Motor neuron (in vitro differentiated cells): ENCODE measurements at regions not wholly inside any gene's neighbourhood (a gene's known extent, or its start where the extent isn't known, plus 50 kb on each side); places are given as distances from the start of the nearest gene placed in this dataset.
A peak's percentile ranks its signal among the peaks of the same experiment; 100 is the strongest.
"Not testable (repeated sequence)": the region's sequence is repeated elsewhere in the genome, so short reads cannot be mapped to it uniquely, and the experiment has no call there.

Experiments
- ATAC-seq, 8 experiments: fragments of 200-7000 bp; cut with Tn5 transposase; replicated peaks in 6 of 8; 2 replicates each; pipeline ENCODE4 v1.8.0; 2021; ENCODE audit warnings: mild to moderate bottlenecking in 8 of 8, moderate library complexity in 8 of 8
- H3K27ac ChIP-seq, 2 donors: fragments of 250-450 bp; sonication (Bioruptor Pico); 2 replicates each; pipeline ENCODE4 v1.9.0; 2021; ENCODE audit warnings: antibody characterized with exemption in 2 of 2, mild to moderate bottlenecking in 2 of 2, moderate library complexity in 1 of 2
- H3K4me1 ChIP-seq, 2 donors: fragments of 250-450 bp; sonication (Bioruptor Pico); replicated peaks in 1 of 2; 2 replicates each; pipeline ENCODE4 v1.6.1; 2021; ENCODE audit warnings: antibody characterized with exemption in 2 of 2, mild to moderate bottlenecking in 2 of 2, moderate library complexity in 1 of 2
- H3K4me3 ChIP-seq, 5 donors: fragments of 250-450 bp; sonication (Bioruptor Pico); 2 replicates each; pipeline ENCODE4 v1.9.0; 2021; ENCODE audit warnings: antibody characterized with exemption in 5 of 5, mild to moderate bottlenecking in 5 of 5, moderate library complexity in 4 of 5
- WGBS, 10 experiments: fragments of 450-650 bp; shearing (Covaris generic); methylation state at CpG; one replicate each; pipeline ENCODE4 v1.0.0; 2022; 5-methylcytosine and 5-hydroxymethylcytosine counted together
- in situ Hi-C, 9 experiments: fragments of 400-800 bp; cut with MboI; loops; one replicate each; pipeline ENCODE4 v1.15.0; 2021; ENCODE audit warnings: low sequenced_read_pairs in 9 of 9, low pct_unique_long_range_greater_than_20kb in 2 of 9; ENCODE audit not compliant: unreplicated experiment in 9 of 9

DNA sequence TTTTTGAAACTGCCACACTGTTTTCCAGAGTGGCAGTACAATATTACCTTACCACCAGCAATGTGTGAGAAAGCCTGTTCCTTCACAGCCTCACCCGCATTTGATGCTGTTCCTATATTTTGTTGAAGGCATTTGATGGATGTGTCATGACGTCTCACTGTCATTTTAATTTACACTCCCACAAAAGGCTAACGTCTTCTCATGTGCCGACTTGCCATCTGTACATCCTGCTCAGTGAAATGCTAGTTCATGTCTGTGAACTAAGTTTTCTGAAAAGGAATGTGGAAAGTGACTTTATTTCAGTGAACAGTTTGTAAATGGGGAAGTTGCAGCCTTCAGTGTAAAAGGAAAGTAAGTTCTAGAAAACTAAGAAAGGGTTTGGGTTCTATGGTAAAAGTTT is 131.6 kb downstream of the KCNJ12 start:
- H3K4me3 ChIP-seq, H3K4me1 ChIP-seq, ATAC-seq, H3K27ac ChIP-seq: not testable (repeated sequence)
- 62 to 100% (median 69%) methylated on average over 1 to 4 of the region's 4 CpGs; no CpG with 5 or more reads in 5 of the 10 experiments for WGBS, 10 experiments
- in situ Hi-C loops = loop anchor here in 2 of 9 experiments (10.0 to 25.0 kb wide), 3 partner anchors 53 to 371 kb away; partner anchors contain the start of genes DHRS7B (in 1 of the 2) and MAP2K3 (in 1 of the 2)

DNA sequence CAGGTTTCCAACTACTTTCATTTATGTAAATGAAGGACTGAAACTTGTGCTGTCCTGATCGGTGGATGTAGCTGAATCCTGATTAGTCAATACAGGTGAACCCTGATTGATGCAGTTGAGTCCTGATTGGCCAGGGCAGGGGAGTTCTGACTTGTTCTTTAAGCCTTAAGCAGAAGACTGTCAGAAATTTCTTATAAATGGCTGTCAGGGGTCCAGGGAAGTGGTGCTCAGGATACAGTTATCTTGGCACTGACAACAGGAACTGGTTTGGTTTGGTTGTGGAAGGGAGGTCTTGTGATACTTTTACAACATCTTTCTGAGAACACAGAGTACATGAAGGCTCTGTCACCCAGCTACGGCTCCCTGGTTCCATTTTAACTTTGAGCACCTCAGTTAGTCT is 132.1 kb downstream of the KCNJ12 start:
- Histone ChIP-seq H3K27ac (no peak overlapping the region), H3K4me1 (peaks cover 7 to 9% of the 10 kb centered on the region in 2 donors), H3K4me3 (no peak overlapping the region)
- no peak for ATAC-seq
- in situ Hi-C loops = loop anchor here in 2 of 9 experiments (10.0 to 25.0 kb wide), 3 partner anchors 53 to 371 kb away; partner anchors contain the start of genes DHRS7B (in 1 of the 2) and MAP2K3 (in 1 of the 2)
- WGBS, 10 experiments = 90 to 100% (median 100%) methylated on average over 1 to 2 of the region's 2 CpGs; no CpG with 5 or more reads in 5 of the 10 experiments

DNA sequence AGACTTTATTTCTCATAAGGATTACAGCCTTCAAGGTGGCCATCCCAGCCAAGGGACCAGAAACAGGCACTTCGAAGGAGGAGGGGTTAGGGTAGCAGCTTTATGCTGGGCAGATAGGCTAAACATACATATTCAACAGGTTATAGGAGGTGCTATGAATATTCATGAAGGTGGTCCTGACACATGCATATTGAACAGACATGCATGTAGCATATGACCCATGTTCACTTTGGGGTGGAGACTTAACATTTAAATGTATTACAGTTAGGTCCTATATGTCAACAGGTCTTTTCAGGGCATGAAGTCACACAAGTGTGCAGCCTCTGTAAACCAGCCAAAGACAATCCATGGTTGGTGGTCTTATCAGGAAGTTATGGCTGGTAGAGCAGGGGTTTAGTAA is 133.2 kb downstream of the KCNJ12 start:
- not testable (repeated sequence) for H3K27ac ChIP-seq, H3K4me1 ChIP-seq, H3K4me3 ChIP-seq
- WGBS, 10 experiments = 71 to 100% methylated on average over 1 of the region's 1 CpG; no CpG with 5 or more reads in 8 of the 10 experiments
- peak in 1 of 8 experiments; percentile 30 for ATAC-seq
- in situ Hi-C loops = loop anchor here in 2 of 9 experiments (10.0 to 25.0 kb wide), 3 partner anchors 55 to 372 kb away; partner anchors contain the start of genes DHRS7B (in 1 of the 2) and MAP2K3 (in 1 of the 2)

DNA sequence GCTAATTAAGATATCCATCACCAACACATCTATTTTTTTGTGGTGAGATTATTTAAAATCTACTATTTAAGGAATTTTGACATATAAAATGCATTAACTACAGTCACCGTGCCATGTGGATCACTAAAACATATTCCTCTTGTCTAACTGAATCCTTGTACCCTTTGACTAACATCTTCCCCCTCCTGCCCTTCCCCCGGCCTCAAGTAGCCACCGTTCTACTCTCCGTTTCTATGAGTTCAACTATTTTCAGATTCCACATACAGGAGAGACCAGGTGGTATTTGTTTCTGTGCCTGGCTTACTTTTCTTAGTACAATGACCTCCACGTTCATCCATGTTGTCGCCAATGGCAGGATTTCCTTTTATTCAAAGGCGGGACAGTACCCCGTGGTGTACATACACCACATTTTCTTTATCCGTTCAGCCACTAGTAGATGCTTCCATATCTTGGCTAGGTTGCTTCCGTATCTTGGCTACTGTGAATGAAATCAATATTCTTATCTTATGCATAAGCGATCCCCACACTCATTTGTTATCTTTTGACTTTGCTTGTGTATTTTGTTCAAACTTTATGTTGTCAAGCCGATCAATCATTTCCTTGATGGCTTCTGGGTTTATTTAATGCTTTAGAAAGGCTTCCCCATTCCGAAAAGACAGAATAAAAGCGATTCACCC is 134.7 kb downstream of the KCNJ12 start:
- Histone ChIP-seq H3K4me3 (peak overlapping the region; percentile 32 to 40 (median 36)), H3K27ac (no peak overlapping the region), H3K4me1 (peaks cover 7 to 9% of the 10 kb centered on the region in 2 donors)
- in situ Hi-C loops = loop anchor here in 1 of 9 experiments (25.0 kb wide), 2 partner anchors 224 to 374 kb away; partner anchors contain the start of genes DHRS7B and MAP2K3
- ATAC-seq = no peak
- 33 to 79% (median 55%) methylated on average over 3 to 13 of the region's 14 CpGs for WGBS, 10 experiments

DNA sequence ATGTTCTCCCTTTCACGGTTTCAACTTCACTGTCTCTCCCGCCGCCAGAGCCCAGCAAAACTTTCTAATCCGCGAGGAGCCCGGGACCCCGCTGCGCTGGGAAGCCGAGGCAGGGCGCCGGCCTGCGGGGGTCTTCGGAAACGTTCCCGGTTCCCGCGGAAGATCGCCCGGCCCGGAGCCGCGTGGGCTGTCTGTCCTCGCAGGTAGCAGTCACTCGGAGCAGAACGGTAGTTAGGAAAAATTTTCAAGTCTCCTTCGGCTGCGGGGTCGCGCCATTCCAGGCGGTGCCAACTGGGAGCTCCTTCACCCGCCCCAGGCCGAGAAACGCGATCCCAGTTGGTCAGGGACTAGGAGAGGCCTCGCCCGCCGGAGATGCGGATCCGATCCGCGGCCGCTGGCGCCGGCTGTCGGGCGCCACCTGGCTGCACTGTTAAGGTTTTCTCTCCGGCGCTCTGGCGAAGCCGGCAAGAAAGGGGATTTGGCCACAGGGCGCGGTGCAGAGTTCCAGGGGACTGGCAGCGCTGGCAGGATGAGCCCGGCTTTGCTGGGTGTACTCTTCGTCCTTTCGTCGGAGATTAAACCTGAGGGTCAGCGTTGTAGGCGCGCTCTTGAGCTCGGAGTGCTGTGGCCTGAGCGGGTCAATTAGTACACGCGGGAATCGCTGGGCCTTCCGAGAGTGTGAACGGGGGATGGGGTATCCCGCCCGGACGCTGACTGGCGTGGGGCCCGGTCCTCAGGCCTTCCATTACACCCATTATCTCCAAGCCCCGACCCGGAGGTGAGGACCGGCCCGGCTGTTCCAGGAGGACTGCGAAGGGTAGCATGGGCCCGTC is 135.4 kb downstream of the KCNJ12 start:
- Histone ChIP-seq H3K27ac (no peak overlapping the region), H3K4me1 (peaks cover 7 to 9% of the 10 kb centered on the region in 2 donors), H3K4me3 (peak overlapping the region; percentile 32 to 40 (median 36))
- peak; percentile 92 to 97 (median 96) for ATAC-seq
- in situ Hi-C loops = loop anchor here in 1 of 9 experiments (25.0 kb wide), 2 partner anchors 224 to 374 kb away; partner anchors contain the start of genes DHRS7B and MAP2K3
- 0 to 20% (median 10%) methylated on average over 2 to 50 of the region's 78 CpGs; no CpG with 5 or more reads in 4 of the 10 experiments for WGBS, 10 experiments

DNA sequence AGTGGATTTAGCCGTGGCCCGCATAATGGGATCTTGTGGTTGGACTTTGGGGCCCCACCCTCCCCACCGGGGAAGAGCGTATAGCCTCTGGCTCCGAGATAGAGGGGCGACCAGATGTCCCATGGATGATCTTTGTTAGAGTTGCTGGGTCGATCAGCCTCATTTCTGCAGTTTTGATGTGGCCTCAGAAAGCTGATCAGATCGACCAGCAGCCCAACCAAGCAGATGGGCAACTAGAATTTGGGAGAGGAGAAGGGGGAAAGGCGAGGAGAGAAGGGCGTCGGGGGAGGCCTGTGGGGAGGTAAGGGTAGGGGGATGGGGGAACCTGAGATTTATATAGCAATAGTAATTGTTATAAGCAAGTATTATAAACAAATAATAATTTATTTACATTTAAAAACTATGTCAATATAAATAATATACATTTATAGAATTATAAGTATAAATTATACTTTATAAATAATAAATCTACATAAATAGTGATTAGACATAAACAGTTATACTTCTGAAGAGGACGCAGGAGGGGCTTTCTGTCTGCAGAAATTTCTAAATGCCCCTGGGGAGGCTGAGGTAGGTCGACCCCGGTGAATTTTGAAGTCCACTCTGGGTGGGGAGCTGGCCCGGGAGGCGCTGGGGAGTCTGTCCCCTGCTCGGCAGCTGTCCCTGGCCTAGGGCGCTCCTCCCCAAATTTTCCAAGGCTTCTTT is 136.3 kb downstream of the KCNJ12 start:
- 0 to 100% (median 20%) methylated on average over 1 to 3 of the region's 18 CpGs; no CpG with 5 or more reads in 3 of the 10 experiments for WGBS, 10 experiments
- ATAC-seq = no peak
- Histone ChIP-seq H3K27ac (no peak overlapping the region), H3K4me3 (peak overlapping the region in 1 of 5 donors; percentile 14), H3K4me1 (peaks cover 7 to 9% of the 10 kb centered on the region in 2 donors)
- in situ Hi-C loops = loop anchor here in 1 of 9 experiments (25.0 kb wide), 2 partner anchors 225 to 375 kb away; partner anchors contain the start of genes DHRS7B and MAP2K3

DNA sequence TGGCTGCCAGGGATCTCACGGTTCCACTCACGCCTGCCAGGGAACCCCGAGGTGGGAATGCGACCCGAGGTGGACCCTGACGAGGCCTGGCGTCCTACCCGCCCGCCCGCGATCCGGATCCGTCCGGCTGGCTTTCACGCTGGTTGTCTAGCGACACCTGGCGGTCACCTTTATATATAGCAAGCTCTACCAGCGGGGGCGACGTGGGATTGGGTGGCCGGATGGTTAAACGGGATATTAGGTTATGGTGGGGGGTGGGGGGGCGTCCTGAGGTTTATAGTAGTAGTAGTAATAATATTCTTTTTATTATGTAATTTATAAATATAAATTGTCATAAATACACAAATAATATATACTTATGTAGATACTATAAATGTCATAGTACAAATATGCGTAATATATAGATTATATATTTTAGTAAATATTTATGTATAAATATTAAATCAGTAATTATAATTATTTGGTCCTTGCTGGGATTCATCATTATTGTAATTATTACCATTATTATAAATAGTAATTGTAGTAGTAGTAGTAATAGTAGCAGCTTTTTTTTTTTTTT is 136.9 kb downstream of the KCNJ12 start:
- no peak overlapping the region for H3K27ac ChIP-seq
- in situ Hi-C loops = loop anchor here in 1 of 9 experiments (25.0 kb wide), 2 partner anchors 226 to 376 kb away; partner anchors contain the start of genes DHRS7B and MAP2K3
- peaks cover 7 to 9% of the 10 kb centered on the region in 2 donors for H3K4me1 ChIP-seq
- peak overlapping the region in 1 of 5 donors; percentile 14 for H3K4me3 ChIP-seq
- ATAC-seq = peak; percentile 32 to 59 (median 48)
- 10 to 100% (median 43%) methylated on average over 1 to 9 of the region's 24 CpGs; no CpG with 5 or more reads in 3 of the 10 experiments for WGBS, 10 experiments

DNA sequence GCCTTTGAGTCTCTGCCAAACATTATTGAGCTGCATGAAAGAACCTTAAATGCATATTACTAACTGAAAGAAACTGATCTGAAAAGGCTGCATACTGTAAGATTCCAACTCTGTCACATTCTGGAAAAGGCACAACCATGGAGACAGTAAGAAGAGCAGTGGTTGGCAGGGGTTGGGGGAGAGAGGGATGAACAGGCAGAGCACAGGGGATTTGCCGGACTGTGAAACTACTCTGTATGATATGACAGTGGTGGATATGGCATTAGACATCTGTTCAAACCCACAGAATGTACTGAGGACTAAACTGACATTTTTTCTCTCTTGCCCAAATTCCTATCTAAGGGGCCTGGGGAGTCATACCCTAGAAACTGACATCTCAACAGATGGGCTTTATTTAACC is 138.4 kb downstream of the KCNJ12 start:
- WGBS, 10 experiments = no CpG with 5 or more reads among the region's 1 CpG
- in situ Hi-C loops = loop anchor here in 1 of 9 experiments (25.0 kb wide), 2 partner anchors 227 to 377 kb away; partner anchors contain the start of genes DHRS7B and MAP2K3
- H3K4me3 ChIP-seq, ATAC-seq, H3K27ac ChIP-seq, H3K4me1 ChIP-seq: not testable (repeated sequence)

DNA sequence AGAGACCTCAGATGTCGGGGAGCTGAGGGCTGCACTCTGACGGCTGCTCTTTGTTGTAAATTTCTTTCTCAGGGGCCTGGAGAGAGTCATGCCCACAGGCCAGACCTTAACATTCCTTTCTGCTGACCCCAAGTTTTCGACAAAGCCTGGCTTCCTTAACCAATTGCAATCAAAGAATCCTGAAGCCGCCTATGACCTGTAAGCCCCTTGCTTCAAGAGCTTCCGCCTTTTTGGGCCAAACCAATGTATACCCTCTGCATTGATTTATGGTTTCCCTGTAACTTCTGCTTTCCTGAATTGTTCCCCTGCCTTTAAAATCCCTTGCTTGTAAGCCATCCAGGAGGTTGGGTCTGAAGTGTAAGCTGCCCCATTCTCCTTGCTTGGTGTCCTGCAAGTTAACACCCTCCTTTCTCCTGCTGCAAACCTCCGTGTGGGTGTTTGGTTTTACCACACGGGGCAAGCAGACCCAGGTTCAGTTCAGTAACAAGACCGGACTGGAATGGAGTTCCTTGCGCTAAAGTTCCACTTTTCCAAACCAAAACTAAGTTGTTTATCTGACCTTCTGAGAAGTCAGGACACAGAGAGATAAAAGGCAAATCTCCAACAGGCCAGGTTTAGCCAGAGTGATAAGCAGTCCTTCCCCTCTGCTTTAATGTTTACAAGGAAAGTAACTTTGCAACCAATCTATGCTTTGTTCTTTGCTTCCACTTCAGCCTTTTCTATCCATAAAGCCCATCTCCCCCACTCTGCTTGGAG is 141.6 kb downstream of the KCNJ12 start:
- in situ Hi-C loops = loop anchor here in 1 of 9 experiments (25.0 kb wide), 2 partner anchors 230 to 380 kb away; partner anchors contain the start of genes DHRS7B and MAP2K3
- Histone ChIP-seq H3K4me3 (no peak overlapping the region), H3K4me1 (peaks cover 0 to 1% of the 10 kb centered on the region in 2 donors), H3K27ac (no peak overlapping the region)
- 20 to 81% (median 50%) methylated on average over 1 to 4 of the region's 9 CpGs; no CpG with 5 or more reads in 1 of the 10 experiments for WGBS, 10 experiments
- ATAC-seq = no peak

DNA sequence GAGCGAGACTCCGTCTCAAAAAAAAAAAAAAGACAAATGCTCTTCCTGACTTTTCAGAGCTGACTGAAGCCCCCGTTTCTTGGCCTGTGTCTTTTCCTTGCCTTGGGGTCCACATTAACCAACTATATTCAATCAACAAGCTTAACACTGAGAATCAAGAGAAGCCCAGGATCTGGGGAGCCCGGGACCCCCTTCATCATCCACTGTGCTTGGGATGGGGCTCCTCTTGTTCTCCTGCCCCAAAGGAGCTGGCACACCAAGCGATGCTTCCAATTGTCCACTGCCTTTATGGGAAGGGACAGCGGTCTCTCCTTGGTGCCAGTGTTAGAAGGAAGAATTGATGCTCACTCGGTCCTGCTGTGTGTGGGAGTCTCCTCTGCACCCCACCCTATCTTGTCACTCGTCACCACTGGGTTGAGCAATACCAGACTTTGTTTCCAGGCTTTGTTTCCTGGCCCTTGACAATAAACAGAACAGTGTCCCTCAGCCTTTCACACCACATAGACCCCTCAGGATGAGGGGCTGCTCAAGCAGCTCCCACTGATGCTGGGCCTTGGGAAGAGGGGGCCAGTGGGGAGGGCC is 146.7 kb downstream of the KCNJ12 start:
- WGBS, 10 experiments = 17 to 86% (median 83%) methylated on average over 2 to 6 of the region's 8 CpGs; no CpG with 5 or more reads in 7 of the 10 experiments
- no peak overlapping the region for H3K27ac ChIP-seq
- in situ Hi-C loops = loop anchor here in 1 of 9 experiments (25.0 kb wide), 2 partner anchors 236 to 386 kb away; partner anchors contain the start of genes DHRS7B and MAP2K3
- H3K4me1 ChIP-seq = peaks cover 0 to 7% of the 10 kb centered on the region in 2 donors
- ATAC-seq = peak in 2 of 8 experiments; percentile 62 to 69
- H3K4me3 ChIP-seq = no peak overlapping the region
